Activated CD8-positive, alpha-beta memory T cell treated with anti-CD3 and anti-CD28 coated beads, Interleukin-2, amount 50 U/mL, for 24 hours (primary cell): ENCODE measurements at regions not wholly inside any gene's neighbourhood (a gene's known extent, or its start where the extent isn't known, plus 50 kb on each side); places are given as distances from the start of the nearest gene placed in this dataset.

ENCODE experiments used
- DNase-seq: peaks from one replicate; pipeline ENCODE4 v3.0.0-alpha.2; 2020; ENCODE audit errors: extremely low read depth

DNA sequence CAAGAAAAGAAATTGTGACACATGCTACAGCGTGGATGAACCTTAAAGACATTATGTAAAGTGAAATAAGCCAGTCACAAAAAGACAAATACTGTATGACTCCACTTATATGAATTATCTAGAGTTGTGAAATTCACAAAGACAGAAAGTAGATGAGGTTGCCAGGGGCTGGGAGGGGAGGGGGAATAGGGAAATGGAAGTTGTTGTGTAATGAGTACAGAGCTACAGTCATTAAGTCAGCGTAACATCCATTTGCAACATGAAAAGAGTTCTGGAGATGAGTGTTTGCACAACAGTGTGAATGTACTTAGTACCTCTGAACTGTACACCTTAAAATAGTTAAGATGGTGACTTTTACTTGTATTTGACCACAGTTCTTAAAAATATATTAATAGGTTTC lies 112.1 kb upstream of the CDK1 start:
- DNase-seq = no peak

GRCh38 chr10:60664859-60665258 lies 113.4 kb upstream of the CDK1 start:
- DNase-seq = no peak

- DNase-seq = no peak
Observed at GRCh38 chr10:60663850-60664249, 114.4 kb upstream of the CDK1 start.

- no peak for DNase-seq
Observed at GRCh38 chr10:60662917-60663614, 115.2 kb upstream of the CDK1 start.

DNA sequence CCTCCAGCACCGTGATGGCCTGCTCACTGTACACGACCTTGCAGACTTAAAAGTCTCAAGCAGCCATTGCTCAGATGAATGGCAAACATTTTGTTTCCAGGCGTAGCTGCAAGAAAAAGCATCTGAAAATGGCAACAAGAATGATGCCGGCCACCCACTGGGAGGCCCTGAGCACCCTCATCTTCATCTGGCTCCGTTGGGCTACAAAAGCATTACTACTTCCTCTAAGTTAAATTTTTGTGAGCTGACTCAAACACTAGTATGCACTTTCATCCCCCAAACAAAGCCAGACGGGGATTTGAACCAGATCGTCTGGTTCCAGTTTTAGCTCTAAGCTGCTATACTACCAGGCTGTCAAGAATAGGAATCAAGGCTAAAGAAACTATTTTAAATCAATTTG lies 116.6 kb upstream of the CDK1 start:
- no peak for DNase-seq

- no peak for DNase-seq
Observed at GRCh38 chr10:60660625-60661024, 117.7 kb upstream of the CDK1 start.

DNA sequence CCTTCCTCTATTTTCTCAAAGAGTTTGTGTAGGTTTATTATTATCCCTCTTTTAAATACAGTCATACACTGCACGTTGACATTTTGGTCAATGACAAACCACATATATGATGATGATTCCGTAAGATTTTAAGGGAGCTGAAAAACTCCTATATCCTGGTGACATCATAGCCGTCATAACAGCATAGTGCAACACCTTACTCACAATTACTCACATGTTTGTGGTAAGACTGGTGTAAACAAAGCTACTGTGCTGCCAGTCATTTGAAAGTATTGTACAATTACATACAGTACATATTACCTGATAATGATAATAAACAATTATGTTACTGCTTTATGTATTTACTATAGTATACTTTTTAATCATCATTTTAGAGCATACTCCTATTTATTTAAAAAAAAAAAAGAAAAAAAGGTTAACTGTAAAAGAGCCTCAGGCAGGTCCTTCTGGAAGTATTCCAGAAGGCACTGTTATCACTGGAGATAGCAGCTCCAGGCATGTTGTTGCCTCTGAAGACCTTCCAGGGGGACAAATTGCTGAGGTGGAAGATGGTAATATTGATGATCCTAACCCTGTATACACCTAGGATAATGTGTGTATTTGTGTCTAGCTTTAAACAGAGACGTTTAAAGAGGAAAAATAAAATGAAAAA lies 123.3 kb upstream of the CDK1 start:
- no peak for DNase-seq

- no peak for DNase-seq
Observed at GRCh38 chr10:60652628-60653027, 125.7 kb upstream of the CDK1 start.

DNA sequence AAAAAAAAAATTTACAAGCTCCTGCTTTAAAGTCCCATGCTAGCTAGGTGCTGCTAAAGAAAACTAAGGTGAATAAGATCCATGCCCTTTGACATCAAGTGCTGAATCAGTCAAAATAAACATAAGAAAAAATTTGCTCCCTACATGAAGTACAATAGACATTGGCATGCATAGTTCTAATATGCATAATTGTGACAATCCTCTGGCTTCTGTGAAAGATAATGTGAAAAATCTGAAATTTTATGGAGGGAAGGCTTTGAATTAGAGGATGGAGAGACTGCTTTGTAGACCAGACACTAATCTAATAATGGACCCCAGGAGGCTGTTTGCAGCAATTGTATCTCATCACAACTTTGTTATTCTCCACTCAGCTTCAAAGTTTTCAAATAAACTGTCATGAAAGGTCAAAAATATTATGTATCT lies 127.9 kb upstream of the CDK1 start:
- no peak for DNase-seq

DNA sequence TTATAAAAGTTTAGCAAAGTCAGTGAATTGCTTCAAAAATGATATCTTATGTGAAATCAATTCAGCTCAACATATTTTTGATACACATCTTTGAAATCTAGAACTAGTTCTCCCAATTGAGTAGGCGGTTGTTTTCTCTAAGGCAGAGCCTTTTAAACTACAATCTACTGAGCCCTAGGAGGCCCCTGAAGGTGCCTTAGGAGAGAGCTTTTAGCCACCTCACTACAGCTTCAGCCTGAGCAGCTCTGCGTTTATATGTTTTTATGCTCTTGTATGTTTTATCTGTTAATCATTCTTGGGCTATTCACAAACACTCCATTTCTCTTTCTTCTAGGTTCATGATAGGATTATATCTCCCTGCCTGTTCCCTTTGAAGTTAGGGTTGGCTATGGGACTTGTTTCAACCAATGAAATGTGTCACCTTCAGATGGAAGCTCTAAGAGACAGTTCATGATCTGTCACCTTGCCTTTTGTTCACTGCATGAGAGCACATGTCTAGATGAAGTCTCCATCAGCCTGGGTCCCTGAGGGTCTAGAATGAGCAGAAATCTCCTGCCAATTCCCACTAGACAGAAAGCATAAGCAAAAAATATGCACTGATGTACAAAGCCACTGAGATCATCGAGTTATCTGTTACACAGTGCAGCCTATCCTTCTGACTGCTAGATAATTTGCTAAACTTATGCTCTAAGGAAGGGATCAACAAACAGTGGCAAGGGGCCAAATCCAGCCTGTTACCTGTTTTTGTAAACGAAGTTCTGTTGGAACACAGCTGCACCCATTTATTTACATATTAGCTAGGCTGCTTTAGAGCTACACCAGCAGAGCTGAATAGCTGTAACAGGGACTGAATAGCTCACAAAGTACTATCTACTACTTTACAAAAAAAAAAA lies 128.5 kb upstream of the CDK1 start:
- no peak for DNase-seq

DNA sequence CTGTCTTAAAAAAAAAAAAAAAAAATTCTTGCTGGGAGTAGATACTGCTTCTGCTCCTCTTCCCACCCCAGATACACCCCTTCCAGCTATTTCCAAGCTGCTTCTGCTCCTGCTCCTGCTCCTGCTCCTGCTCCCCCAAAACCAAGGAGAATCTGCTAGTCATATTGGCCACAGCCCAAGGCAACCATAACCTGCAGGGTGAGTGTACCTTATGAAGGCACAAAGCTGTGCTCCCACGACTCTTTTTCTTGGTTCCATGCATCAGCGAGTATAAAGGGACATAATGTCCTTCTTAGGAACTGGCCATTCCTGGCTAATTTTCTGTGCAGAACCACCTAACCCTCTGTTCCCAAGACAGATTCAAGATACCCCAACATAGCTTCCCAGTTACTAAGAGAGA lies 129.5 kb upstream of the CDK1 start:
- DNase-seq = no peak

DNA sequence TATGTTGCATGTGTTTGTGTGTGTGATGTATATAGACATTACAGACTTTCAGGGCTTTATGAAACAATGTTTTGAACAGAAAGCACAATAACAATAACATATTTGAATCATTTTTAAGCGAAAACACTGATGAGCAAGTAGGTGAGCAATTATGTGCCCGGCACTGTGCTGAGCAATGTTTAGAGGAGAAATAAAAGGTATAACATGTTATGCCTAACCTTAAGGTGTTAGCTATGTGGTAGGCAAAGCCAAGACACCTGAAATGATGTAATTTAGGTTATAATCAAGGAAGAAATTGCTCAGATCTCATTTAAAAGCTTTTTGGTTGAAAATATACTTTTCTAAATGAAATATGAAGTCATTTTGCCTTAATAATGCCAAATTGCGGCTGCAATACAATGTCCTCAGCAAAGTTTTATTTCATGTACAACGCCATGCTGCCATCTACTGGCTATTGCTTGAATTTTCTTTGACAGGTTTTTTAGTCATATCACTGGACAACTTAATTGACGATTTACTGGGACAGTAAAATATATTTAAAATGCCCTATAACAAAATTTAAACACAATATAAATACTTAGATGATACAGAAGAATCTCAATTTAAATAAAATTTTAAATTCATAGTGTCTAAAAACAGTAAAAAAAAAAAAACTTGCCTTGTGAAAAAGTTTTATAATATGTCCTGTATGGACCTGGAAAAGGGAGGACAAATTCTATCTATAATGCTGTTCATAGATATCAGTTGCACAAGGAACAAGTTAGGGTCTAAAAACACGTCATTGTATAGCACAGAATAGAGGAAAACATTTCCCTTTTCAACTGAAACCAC lies 131.1 kb upstream of the CDK1 start:
- peak; percentile 2 for DNase-seq

DNA sequence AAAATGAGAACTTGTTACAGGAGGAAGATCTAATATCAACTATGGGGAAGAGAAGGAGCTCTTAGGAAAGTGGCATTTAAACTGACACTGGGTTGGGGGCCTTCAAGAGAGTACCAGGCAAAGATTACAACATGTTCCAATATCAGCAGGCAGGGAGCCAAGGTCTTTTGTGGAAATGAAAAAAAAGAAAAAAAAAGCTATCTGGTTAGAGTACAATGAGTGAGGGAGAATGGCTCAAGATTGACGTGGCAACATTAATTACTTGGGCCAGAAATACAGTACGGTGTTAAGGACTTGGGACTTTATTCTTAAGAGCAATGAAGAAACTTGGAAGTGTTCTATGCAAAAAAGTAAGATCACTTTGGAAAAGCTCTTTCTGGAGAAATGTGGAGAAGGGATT lies 132.3 kb upstream of the CDK1 start:
- no peak for DNase-seq

GRCh38 chr10:60644436-60645130 lies 133.7 kb upstream of the CDK1 start:
- no peak for DNase-seq

- no peak for DNase-seq
Observed at GRCh38 chr10:60643874-60644273, 134.4 kb upstream of the CDK1 start.

GRCh38 chr10:60629332-60629731 lies 148.9 kb upstream of the CDK1 start:
- DNase-seq = no peak

GRCh38 chr10:60627778-60628748 lies 150.2 kb upstream of the CDK1 start:
- DNase-seq = no peak

GRCh38 chr10:60626037-60626436 lies 152.2 kb upstream of the CDK1 start:
- no peak for DNase-seq

GRCh38 chr10:60623627-60624026 lies 154.7 kb upstream of the CDK1 start:
- no peak for DNase-seq

DNA sequence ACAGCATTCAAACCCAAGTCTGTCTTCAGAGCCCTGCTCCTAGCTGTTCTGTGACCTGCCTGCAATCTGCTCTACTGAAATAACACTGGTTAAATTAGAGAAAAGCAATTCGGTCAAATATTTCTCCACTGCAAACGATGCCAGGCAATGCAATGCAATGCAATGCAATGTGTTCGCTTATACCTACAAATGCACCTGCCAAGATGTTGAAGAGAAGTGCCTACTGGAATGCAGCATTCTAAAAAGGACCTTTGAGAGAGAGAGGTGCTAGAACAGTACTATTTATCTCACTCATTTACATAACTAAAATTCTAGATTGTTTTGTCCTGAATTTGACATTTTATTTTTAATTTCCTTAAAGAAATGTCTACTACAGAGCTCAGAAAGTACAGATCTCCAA lies 157.3 kb upstream of the CDK1 start:
- no peak for DNase-seq
